Uterus (tissue), 2 donors: ENCODE measurements at regions not wholly inside any gene's neighbourhood (a gene's known extent, or its start where the extent isn't known, plus 50 kb on each side); places are given as distances from the start of the nearest gene placed in this dataset.
"Not testable (repeated sequence)": the region's sequence is repeated elsewhere in the genome, so short reads cannot be mapped to it uniquely, and the experiment has no call there.

Experiments used
- POLR2A ChIP-seq, 2 donors: fragments of 450-650 bp; IDR thresholded peaks; one replicate each; pipeline ENCODE4 v1.6.1; 2016; ENCODE audit warnings: antibody characterized with exemption in 2 of 2, mild to moderate bottlenecking in 1 of 2, moderate library complexity in 1 of 2
- TF ChIP-seq, protein P1 (sequence below), 4 experiments: fragments of 200-600 bp in 2 of 4; fragments of 450-650 bp in 2 of 4; sonication (generic) in 2 of 4; IDR thresholded peaks; one replicate each; pipeline ENCODE4 v1.5.1; 2016 to 2019; ENCODE audit warnings: antibody characterized with exemption in 4 of 4, mild to moderate bottlenecking in 2 of 4, moderate library complexity in 1 of 4

DNA sequence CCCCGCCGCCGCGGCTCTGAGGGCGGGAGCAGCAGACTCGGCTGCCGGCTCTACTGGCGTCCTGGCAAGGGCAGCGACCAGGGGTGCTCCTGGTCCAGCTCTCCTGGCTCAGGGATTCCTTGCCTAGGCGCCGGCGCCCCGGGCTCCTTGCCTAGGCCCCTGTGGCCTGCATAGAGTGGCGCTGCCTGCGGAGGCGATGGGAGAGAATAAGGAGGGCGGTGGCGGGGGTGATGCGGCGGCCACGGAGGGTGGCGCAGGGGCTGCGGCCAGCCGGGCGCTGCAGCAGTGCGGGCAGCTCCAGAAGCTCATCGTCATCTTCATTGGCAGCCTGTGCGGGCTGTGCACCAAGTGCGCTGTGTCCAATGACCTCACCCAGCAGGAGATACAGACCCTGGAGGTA, 136.6 kb upstream of the TP53TG3D start:
- TF ChIP-seq, protein P1, sequence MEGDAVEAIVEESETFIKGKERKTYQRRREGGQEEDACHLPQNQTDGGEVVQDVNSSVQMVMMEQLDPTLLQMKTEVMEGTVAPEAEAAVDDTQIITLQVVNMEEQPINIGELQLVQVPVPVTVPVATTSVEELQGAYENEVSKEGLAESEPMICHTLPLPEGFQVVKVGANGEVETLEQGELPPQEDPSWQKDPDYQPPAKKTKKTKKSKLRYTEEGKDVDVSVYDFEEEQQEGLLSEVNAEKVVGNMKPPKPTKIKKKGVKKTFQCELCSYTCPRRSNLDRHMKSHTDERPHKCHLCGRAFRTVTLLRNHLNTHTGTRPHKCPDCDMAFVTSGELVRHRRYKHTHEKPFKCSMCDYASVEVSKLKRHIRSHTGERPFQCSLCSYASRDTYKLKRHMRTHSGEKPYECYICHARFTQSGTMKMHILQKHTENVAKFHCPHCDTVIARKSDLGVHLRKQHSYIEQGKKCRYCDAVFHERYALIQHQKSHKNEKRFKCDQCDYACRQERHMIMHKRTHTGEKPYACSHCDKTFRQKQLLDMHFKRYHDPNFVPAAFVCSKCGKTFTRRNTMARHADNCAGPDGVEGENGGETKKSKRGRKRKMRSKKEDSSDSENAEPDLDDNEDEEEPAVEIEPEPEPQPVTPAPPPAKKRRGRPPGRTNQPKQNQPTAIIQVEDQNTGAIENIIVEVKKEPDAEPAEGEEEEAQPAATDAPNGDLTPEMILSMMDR (IDR thresholded peaks at IDR 0.05): not testable (repeated sequence)
- TF ChIP-seq POLR2A (IDR thresholded peaks at IDR 0.05): not testable (repeated sequence)
